Glutamatergic neuron (in vitro differentiated cells): ENCODE measurements at regions not wholly inside any gene's neighbourhood (a gene's known extent, or its start where the extent isn't known, plus 50 kb on each side); places are given as distances from the start of the nearest gene placed in this dataset.

ENCODE experiments used
- DNase-seq: peaks from one replicate; pipeline ENCODE4 v3.0.0; 2022
- H3K27ac Mint-ChIP-seq: one replicate; pipeline ENCODE4 v1.8.0; 2020; ENCODE audit warnings: mild to moderate bottlenecking, mixed read lengths, inconsistent platforms; ENCODE audit not compliant: unreplicated experiment
- H3K27me3 Mint-ChIP-seq: one replicate; pipeline ENCODE4 v1.8.0; 2020; ENCODE audit warnings: mild to moderate bottlenecking, moderate library complexity, mixed read lengths, inconsistent platforms; ENCODE audit not compliant: unreplicated experiment
- H3K36me3 Mint-ChIP-seq: one replicate; pipeline ENCODE4 v1.8.0; 2020; ENCODE audit warnings: mild to moderate bottlenecking, mixed read lengths, inconsistent platforms; ENCODE audit not compliant: unreplicated experiment
- H3K4me1 Mint-ChIP-seq: one replicate; pipeline ENCODE4 v1.8.0; 2020; ENCODE audit warnings: mild to moderate bottlenecking, low read depth, mixed read lengths, inconsistent platforms; ENCODE audit not compliant: unreplicated experiment
- H3K4me3 Mint-ChIP-seq: one replicate; pipeline ENCODE4 v1.8.0; 2020; ENCODE audit warnings: mild to moderate bottlenecking, mixed read lengths, inconsistent platforms; ENCODE audit not compliant: unreplicated experiment
- H3K9me3 Mint-ChIP-seq: one replicate; pipeline ENCODE4 v1.8.0; 2020; ENCODE audit warnings: mild to moderate bottlenecking, moderate library complexity, mixed read lengths, inconsistent platforms; ENCODE audit not compliant: unreplicated experiment
- CTCF ChIP-seq: fragments of 200-600 bp; sonication (generic); IDR thresholded peaks from one replicate; pipeline ENCODE4 v1.5.0; 2021; ENCODE audit not compliant: partially characterized antibody, unreplicated experiment

- no peak overlapping the region for H3K27ac Mint-ChIP-seq
- H3K27me3 Mint-ChIP-seq, result no peaks in the 10 kb centered on the region
- H3K36me3 Mint-ChIP-seq, result no peaks in the 10 kb centered on the region
- H3K4me1 Mint-ChIP-seq, result peaks cover 3% of the 10 kb centered on the region
- no peak overlapping the region for H3K4me3 Mint-ChIP-seq
- no peak for TF ChIP-seq CTCF
- no peak for DNase-seq
- no peaks in the 10 kb centered on the region for H3K9me3 Mint-ChIP-seq
Measured at GRCh38 chr7:12119620-12120303, 91.3 kb upstream of the TMEM106B start.

- Mint-ChIP-seq H3K4me3 (no peak overlapping the region), H3K27ac (no peak overlapping the region), H3K9me3 (no peaks in the 10 kb centered on the region), H3K4me1 (peaks cover 3% of the 10 kb centered on the region), H3K27me3 (no peaks in the 10 kb centered on the region), H3K36me3 (no peaks in the 10 kb centered on the region)
- no peak for TF ChIP-seq CTCF
- DNase-seq, result no peak
Measured at GRCh38 chr7:12120632-12121031, 90.5 kb upstream of the TMEM106B start.

- no peak overlapping the region for H3K4me3 Mint-ChIP-seq
- no peak for TF ChIP-seq CTCF
- no peaks in the 10 kb centered on the region for H3K27me3 Mint-ChIP-seq
Measured at GRCh38 chr7:12123172-12123571, 87.9 kb upstream of the TMEM106B start.

GRCh38 chr7:12124028-12124427, 87.1 kb upstream of the TMEM106B start:
- H3K36me3 Mint-ChIP-seq, result no peaks in the 10 kb centered on the region
- TF ChIP-seq CTCF, result no peak
- H3K27me3 Mint-ChIP-seq, result no peaks in the 10 kb centered on the region
- no peak overlapping the region for H3K4me3 Mint-ChIP-seq
- no peaks in the 10 kb centered on the region for H3K9me3 Mint-ChIP-seq
- no peak for DNase-seq
- no peak overlapping the region for H3K27ac Mint-ChIP-seq
- peaks cover 3% of the 10 kb centered on the region for H3K4me1 Mint-ChIP-seq

More at GRCh38 chr7:12123172-12123571, 87.9 kb upstream of the TMEM106B start:
- Mint-ChIP-seq H3K4me1 (peaks cover 3% of the 10 kb centered on the region), H3K36me3 (no peaks in the 10 kb centered on the region), H3K27ac (no peak overlapping the region), H3K9me3 (no peaks in the 10 kb centered on the region)
- no peak for DNase-seq

- H3K36me3 Mint-ChIP-seq, result no peaks in the 10 kb centered on the region
- DNase-seq, result no peak
- no peak overlapping the region for H3K4me3 Mint-ChIP-seq
- no peaks in the 10 kb centered on the region for H3K4me1 Mint-ChIP-seq
- H3K9me3 Mint-ChIP-seq, result no peaks in the 10 kb centered on the region
- H3K27ac Mint-ChIP-seq, result no peak overlapping the region
- H3K27me3 Mint-ChIP-seq, result no peaks in the 10 kb centered on the region
- TF ChIP-seq CTCF, result no peak
Measured at GRCh38 chr7:12127455-12127854, 83.6 kb upstream of the TMEM106B start.
